Mesenchymal stem cell (in vitro differentiated cells and primary cell): ENCODE measurements at regions not wholly inside any gene's neighbourhood (a gene's known extent, or its start where the extent isn't known, plus 50 kb on each side); places are given as distances from the start of the nearest gene placed in this dataset.

Experiments used
- DNase-seq: peaks from one replicate; pipeline ENCODE4 v3.0.0-alpha.2; 2013
- H2AFZ ChIP-seq: one replicate; pipeline ENCODE4 v1.6.1; 2013; ENCODE audit warnings: low read depth, mild to moderate bottlenecking, control low read depth, inconsistent platforms, low read length, moderate library complexity
- H2AK5ac ChIP-seq: 2 replicates; pipeline ENCODE4 v1.6.1; 2013; ENCODE audit warnings: low read length, moderate library complexity, mild to moderate bottlenecking, inconsistent platforms; ENCODE audit not compliant: severe bottlenecking
- H2BK120ac ChIP-seq: one replicate; pipeline ENCODE4 v1.6.1; 2013; ENCODE audit warnings: low read depth, mild to moderate bottlenecking, inconsistent platforms, low read length, moderate library complexity
- H2BK12ac ChIP-seq, 2 experiments: one replicate each; pipeline ENCODE4 v1.6.1; 2013; ENCODE audit warnings: inconsistent platforms in 2 of 2, low read length in 2 of 2, mild to moderate bottlenecking in 2 of 2, moderate library complexity in 2 of 2, control low read depth in 1 of 2
- H2BK15ac ChIP-seq: one replicate; pipeline ENCODE4 v1.6.1; 2013; ENCODE audit warnings: mild to moderate bottlenecking, low read depth, inconsistent platforms; ENCODE audit not compliant: poor library complexity, severe bottlenecking
- H2BK5ac ChIP-seq: 2 replicates; pipeline ENCODE4 v1.6.1; 2013; ENCODE audit warnings: low read depth, mild to moderate bottlenecking, low read length, control low read depth, inconsistent platforms; ENCODE audit not compliant: poor library complexity, severe bottlenecking
- H3K14ac ChIP-seq, 2 experiments: one replicate each; pipeline ENCODE4 v1.6.1; 2013; ENCODE audit warnings: inconsistent platforms in 2 of 2, low read length in 2 of 2, control low read depth in 1 of 2, mild to moderate bottlenecking in 1 of 2, moderate library complexity in 1 of 2
- H3K18ac ChIP-seq, 2 experiments: one replicate each; pipeline ENCODE4 v1.6.1; 2013; ENCODE audit warnings: inconsistent platforms in 2 of 2, low read length in 2 of 2, control low read depth in 1 of 2, low read depth in 1 of 2, mild to moderate bottlenecking in 1 of 2
- H3K23ac ChIP-seq, 2 experiments: one replicate each; pipeline ENCODE4 v1.6.1; 2013; ENCODE audit warnings: inconsistent platforms in 2 of 2, low read length in 2 of 2, mild to moderate bottlenecking in 2 of 2, moderate library complexity in 2 of 2, control low read depth in 1 of 2
- H3K27ac ChIP-seq: 2 replicates; pipeline ENCODE4 v1.5.1; 2013; ENCODE audit warnings: mild to moderate bottlenecking, moderate library complexity, low read length, control low read depth, inconsistent platforms; ENCODE audit not compliant: poor library complexity, severe bottlenecking
- H3K27me3 ChIP-seq, 2 experiments: 2 replicates each; pipeline versions ENCODE4 v1.6.1 to v1.7.0; 2013; ENCODE audit warnings: low read length in 2 of 2, mild to moderate bottlenecking in 2 of 2, moderate library complexity in 2 of 2, control low read depth in 1 of 2, inconsistent platforms in 1 of 2; ENCODE audit not compliant: control insufficient read depth in 1 of 2, insufficient read depth in 1 of 2
- H3K36me3 ChIP-seq, 2 experiments: 2 replicates each; pipeline versions ENCODE4 v1.6.1 to v1.7.0; 2013; ENCODE audit warnings: low read length in 2 of 2, control low read depth in 1 of 2, inconsistent platforms in 1 of 2, low read depth in 1 of 2, mild to moderate bottlenecking in 1 of 2; ENCODE audit not compliant: insufficient read depth in 2 of 2, control insufficient read depth in 1 of 2
- H3K4ac ChIP-seq, 2 experiments: one replicate each; pipeline ENCODE4 v1.6.1; 2013; ENCODE audit warnings: inconsistent platforms in 2 of 2, low read length in 2 of 2, mild to moderate bottlenecking in 2 of 2, moderate library complexity in 2 of 2, control low read depth in 1 of 2, low read depth in 1 of 2
- H3K4me1 ChIP-seq: 2 replicates; pipeline ENCODE4 v1.6.1; 2013; ENCODE audit warnings: low read depth, low read length, control low read depth; ENCODE audit not compliant: control insufficient read depth, insufficient read depth
- H3K4me2 ChIP-seq: 2 replicates; pipeline ENCODE4 v1.6.1; 2013; ENCODE audit warnings: low read length, mild to moderate bottlenecking, inconsistent platforms; ENCODE audit not compliant: poor library complexity, severe bottlenecking
- H3K4me3 ChIP-seq, 2 experiments: 2 replicates each; pipeline versions ENCODE4 v1.5.1 to v1.7.0; 2013; ENCODE audit warnings: low read length in 2 of 2, mild to moderate bottlenecking in 2 of 2, control low read depth in 1 of 2, low read depth in 1 of 2; ENCODE audit not compliant: insufficient read depth in 1 of 2
- H3K79me1 ChIP-seq: replicated peaks from 2 replicates; pipeline ENCODE4 v1.6.1; 2013; ENCODE audit warnings: mild to moderate bottlenecking, control low read depth, low read length, inconsistent platforms; ENCODE audit not compliant: poor library complexity, severe bottlenecking
- H3K9ac ChIP-seq: 2 replicates; pipeline ENCODE4 v1.7.0; 2013; ENCODE audit warnings: mild to moderate bottlenecking, low read length, moderate library complexity
- H3K9me3 ChIP-seq: 2 replicates; pipeline ENCODE4 v1.7.0; 2013; ENCODE audit warnings: mild to moderate bottlenecking, low read length; ENCODE audit not compliant: control insufficient read depth
- H4K8ac ChIP-seq: one replicate; pipeline ENCODE4 v1.6.1; 2013; ENCODE audit warnings: inconsistent platforms, mild to moderate bottlenecking, low read length, moderate library complexity
- H4K91ac ChIP-seq: one replicate; pipeline ENCODE4 v1.6.1; 2013; ENCODE audit warnings: mild to moderate bottlenecking, low read length, inconsistent platforms
- WGBS: methylation state at CpG from one replicate; pipeline ENCODE4 v1.1.7; 2013; ENCODE audit warnings: mixed read lengths; 5-methylcytosine and 5-hydroxymethylcytosine counted together

DNA sequence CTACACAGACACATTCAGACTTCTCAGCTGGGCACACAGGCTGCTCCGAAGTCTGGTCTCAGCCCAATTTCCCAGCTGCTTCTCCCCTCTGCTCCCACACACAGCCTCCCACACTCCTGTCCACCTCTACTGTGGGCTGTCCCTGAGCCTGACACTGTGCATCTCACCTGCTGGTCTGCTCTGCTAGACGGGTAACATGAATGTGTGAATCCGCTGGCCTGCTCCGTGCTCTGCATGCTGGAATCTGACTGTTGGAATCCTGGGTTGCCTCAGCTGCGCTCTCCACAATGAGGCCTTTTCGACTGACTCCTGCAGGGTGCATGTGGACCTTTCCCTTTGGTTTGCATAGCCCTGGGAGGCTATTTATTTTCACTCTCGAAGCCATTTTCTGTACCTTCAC, 489.5 kb upstream of the B3GAT1 start:
- no peak overlapping the region for H4K8ac ChIP-seq

GRCh38 chr11:134893810-134894685, 482.0 kb upstream of the B3GAT1 start:
- H2BK5ac ChIP-seq = no peak overlapping the region
- WGBS = 73% methylated on average over 8 of the region's 13 CpGs

More for the DNA sequence above, 489.5 kb upstream of the B3GAT1 start:
- Histone ChIP-seq H3K14ac (no peak overlapping the region), H3K79me1 (no peaks in the 10 kb centered on the region), H2BK5ac (no peak overlapping the region), H4K91ac (no peak overlapping the region), H2BK15ac (no peak overlapping the region), H2BK120ac (no peak overlapping the region), H3K9me3 (no peaks in the 10 kb centered on the region), H3K27ac (no peak overlapping the region), H3K4me2 (no peak overlapping the region), H3K23ac (no peak overlapping the region), H3K4me3 (no peak overlapping the region), H3K4me1 (no peaks in the 10 kb centered on the region), H3K4ac (no peak overlapping the region), H3K9ac (no peak overlapping the region), H3K27me3 (peaks cover 0 to 4% of the 10 kb centered on the region in 2 experiments), H2AK5ac (no peak overlapping the region), H3K36me3 (no peaks in the 10 kb centered on the region), H3K18ac (no peak overlapping the region), H2AFZ (no peak overlapping the region), H2BK12ac (no peak overlapping the region)
- WGBS = 67% methylated on average over 7 of the region's 7 CpGs
- DNase-seq = no peak

GRCh38 chr11:134890446-134890845, 478.4 kb upstream of the B3GAT1 start:
- no peak for DNase-seq
- H4K91ac ChIP-seq = no peak overlapping the region
- no peaks in the 10 kb centered on the region for H3K36me3 ChIP-seq
- H3K4ac ChIP-seq = no peak overlapping the region
- H3K27ac ChIP-seq = no peak overlapping the region
- 36% methylated on average over 3 of the region's 5 CpGs for WGBS
- no peaks in the 10 kb centered on the region for H3K9me3 ChIP-seq
- no peak overlapping the region for H2AK5ac ChIP-seq
- no peaks in the 10 kb centered on the region for H3K4me1 ChIP-seq
- no peak overlapping the region for H2BK120ac ChIP-seq
- H4K8ac ChIP-seq = no peak overlapping the region
- no peak overlapping the region for H2BK5ac ChIP-seq
- no peak overlapping the region for H2BK15ac ChIP-seq
- H3K9ac ChIP-seq = no peak overlapping the region
- no peaks in the 10 kb centered on the region for H3K79me1 ChIP-seq
- no peak overlapping the region for H2AFZ ChIP-seq
- no peaks in the 10 kb centered on the region for H3K27me3 ChIP-seq
- no peak overlapping the region for H3K18ac ChIP-seq
- H3K4me3 ChIP-seq = no peak overlapping the region
- H2BK12ac ChIP-seq = no peak overlapping the region
- no peak overlapping the region for H3K23ac ChIP-seq
- H3K4me2 ChIP-seq = no peak overlapping the region
- H3K14ac ChIP-seq = no peak overlapping the region

More at GRCh38 chr11:134893810-134894685, 482.0 kb upstream of the B3GAT1 start:
- Histone ChIP-seq H3K23ac (no peak overlapping the region), H3K4me1 (no peaks in the 10 kb centered on the region), H3K36me3 (no peaks in the 10 kb centered on the region), H2BK15ac (no peak overlapping the region), H2AFZ (no peak overlapping the region), H2BK120ac (no peak overlapping the region), H3K9me3 (no peaks in the 10 kb centered on the region), H4K91ac (peak overlapping the region; percentile 39), H3K14ac (no peak overlapping the region), H3K9ac (no peak overlapping the region), H3K79me1 (no peaks in the 10 kb centered on the region), H2AK5ac (no peak overlapping the region), H3K27me3 (no peaks in the 10 kb centered on the region), H3K18ac (no peak overlapping the region), H3K4ac (no peak overlapping the region), H3K4me3 (no peak overlapping the region), H4K8ac (no peak overlapping the region), H3K4me2 (no peak overlapping the region), H2BK12ac (no peak overlapping the region), H3K27ac (no peak overlapping the region)
- no peak for DNase-seq

- no peak overlapping the region for H2BK120ac ChIP-seq
- no peak overlapping the region for H3K23ac ChIP-seq
- no peaks in the 10 kb centered on the region for H3K4me1 ChIP-seq
These were observed 477.8 kb upstream of the B3GAT1 start for GRCh38 chr11:134889832-134890231.

More at GRCh38 chr11:134889832-134890231, 477.8 kb upstream of the B3GAT1 start:
- no peak overlapping the region for H3K4me2 ChIP-seq
- no peak overlapping the region for H2AK5ac ChIP-seq
- no peak overlapping the region for H3K27ac ChIP-seq
- H3K9ac ChIP-seq = no peak overlapping the region
- no peak overlapping the region for H3K14ac ChIP-seq
- no peak overlapping the region for H2BK12ac ChIP-seq
- WGBS = 86% methylated on average over 5 of the region's 6 CpGs
- no peak overlapping the region for H2BK5ac ChIP-seq
- H3K4ac ChIP-seq = no peak overlapping the region
- no peak for DNase-seq
- H3K27me3 ChIP-seq = no peaks in the 10 kb centered on the region
- no peak overlapping the region for H2AFZ ChIP-seq
- no peaks in the 10 kb centered on the region for H3K36me3 ChIP-seq
- H3K79me1 ChIP-seq = no peaks in the 10 kb centered on the region
- no peaks in the 10 kb centered on the region for H3K9me3 ChIP-seq
- H3K4me3 ChIP-seq = no peak overlapping the region
- no peak overlapping the region for H4K8ac ChIP-seq
- H3K18ac ChIP-seq = no peak overlapping the region
- H2BK15ac ChIP-seq = no peak overlapping the region
- no peak overlapping the region for H4K91ac ChIP-seq
